ENCODE measurements at regions not wholly inside any gene's neighbourhood (a gene's known extent, or its start where the extent isn't known, plus 50 kb on each side); places are given as distances from the start of the nearest gene placed in this dataset.
"Not testable (repeated sequence)": the region's sequence is repeated elsewhere in the genome, so short reads cannot be mapped to it uniquely, and the experiment has no call there.

DNA sequence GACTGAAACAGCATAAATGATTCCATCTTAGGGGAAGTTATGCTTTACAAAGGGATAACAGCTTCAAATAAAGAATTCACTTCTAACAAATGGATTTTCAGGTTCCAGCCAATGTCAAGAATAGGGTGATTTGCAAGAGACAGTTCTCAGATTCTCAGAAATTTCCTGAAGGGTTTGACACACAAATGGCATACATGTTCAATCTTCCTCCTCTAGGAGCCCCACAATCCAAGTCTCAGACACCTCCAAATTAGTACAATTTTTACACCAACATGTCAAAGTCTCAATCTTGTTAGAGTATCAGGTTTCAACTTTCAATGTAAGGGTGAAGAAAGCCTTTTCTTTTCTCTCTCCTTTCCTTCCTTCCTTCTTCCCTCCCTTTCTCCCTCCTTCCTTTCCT is 996.6 kb downstream of the TLE1 start:
- no peak for DNase-seq

DNA sequence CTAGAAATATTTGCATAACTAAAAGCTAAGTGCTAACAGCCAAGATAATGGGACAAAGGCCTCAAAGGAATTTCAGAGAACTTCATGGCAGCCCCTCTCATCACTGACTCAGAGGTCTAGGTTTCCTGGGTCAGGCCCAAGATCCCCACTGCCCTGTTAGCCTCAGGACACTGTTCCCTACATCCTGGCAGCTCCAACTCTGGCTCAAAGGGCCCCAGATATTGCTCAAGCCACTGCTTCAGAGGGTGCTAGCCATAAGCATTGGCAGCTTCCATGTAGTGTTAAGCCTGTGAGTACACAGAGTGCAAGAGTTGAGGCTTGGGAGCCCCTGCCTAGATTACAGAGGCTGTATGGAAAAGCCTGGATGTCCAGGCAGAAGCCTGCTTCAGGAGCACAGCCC is 998.1 kb downstream of the TLE1 start:
- no peak for DNase-seq

DNA sequence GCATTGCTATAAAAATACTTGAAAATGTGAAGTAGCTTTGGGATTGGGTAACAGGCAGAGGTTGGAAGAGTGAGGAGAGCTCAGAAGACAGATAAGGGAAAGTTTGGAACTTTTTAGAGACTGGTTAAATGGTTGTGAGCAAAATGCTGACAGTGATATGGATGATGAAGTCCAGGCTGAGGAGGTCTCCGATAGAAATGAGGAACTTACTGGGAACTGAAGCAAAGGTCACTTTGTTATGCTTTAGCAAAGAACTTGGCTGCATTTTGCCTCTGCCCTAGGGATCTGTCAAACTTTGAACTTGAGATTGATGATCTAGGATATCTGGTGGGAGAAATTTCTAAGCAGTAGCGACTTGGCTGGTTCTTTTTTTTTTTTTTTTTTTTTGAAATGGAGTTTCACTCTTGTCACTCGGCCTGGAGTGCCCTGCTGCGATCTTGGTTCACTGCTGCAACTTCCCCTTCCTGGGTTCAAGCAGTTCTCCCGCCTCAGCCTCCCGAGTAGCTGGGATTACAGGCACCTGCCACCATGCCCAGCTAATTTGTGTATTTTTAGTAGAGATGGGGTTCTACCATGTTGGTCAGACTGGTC is 998.9 kb downstream of the TLE1 start:
- DNase-seq = no peak

- DNase-seq = no peak
Observed at GRCh38 chr9:80679916-80680315, 1009.4 kb downstream of the TLE1 start.

GRCh38 chr9:80678906-80679305 is 1010.4 kb downstream of the TLE1 start:
- no peak for DNase-seq

DNA sequence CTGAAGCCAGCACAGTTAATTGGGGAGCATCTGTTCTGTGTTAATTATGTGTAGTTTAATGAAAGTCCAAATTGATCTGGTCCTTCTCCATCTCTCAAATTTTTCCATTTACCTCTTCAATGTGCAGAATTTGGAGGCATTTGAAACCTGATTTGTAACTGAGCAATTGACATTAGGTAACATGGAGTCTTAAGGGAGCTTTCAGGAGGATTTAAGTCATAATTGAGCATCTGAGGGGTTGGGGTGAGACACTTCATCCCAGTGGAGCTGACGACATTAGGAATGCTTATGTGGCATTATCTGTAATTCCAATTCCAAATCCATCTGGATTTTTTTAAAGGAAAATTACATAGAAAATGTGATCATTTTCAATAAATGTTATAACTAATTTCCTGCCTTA is 1015.9 kb downstream of the TLE1 start:
- DNase-seq = no peak

- DNase-seq = no peak
Observed at GRCh38 chr9:80665479-80665878, 1023.9 kb downstream of the TLE1 start.

GRCh38 chr9:80664327-80665210 is 1024.8 kb downstream of the TLE1 start:
- DNase-seq = no peak

- DNase-seq = not testable (repeated sequence)
Observed at GRCh38 chr9:80659751-80660150, 1029.6 kb downstream of the TLE1 start.

DNA sequence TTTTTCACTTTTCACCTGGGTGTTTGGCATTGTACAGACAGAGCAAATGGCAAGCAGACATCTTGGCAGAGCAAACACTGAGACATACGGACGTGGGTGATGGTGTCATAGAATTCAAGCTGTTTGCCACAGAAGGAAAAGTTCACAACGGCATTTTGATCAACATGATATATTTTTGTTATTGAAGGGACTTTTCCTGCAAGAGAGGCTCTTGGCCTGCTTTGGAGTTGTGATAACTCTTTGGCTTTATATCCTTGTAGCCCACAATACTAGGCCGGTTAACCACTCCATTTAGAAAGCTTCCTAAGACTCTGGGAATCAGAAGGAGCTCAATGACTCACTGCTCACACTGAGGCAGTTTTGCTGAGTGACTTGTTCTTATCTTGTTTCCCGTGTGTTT is 1038.3 kb downstream of the TLE1 start:
- DNase-seq = peak; percentile 25

GRCh38 chr9:80649496-80649895 is 1039.9 kb downstream of the TLE1 start:
- no peak for DNase-seq

- DNase-seq = peak; percentile 65
Observed at GRCh38 chr9:80649001-80649420, 1040.3 kb downstream of the TLE1 start.

DNA sequence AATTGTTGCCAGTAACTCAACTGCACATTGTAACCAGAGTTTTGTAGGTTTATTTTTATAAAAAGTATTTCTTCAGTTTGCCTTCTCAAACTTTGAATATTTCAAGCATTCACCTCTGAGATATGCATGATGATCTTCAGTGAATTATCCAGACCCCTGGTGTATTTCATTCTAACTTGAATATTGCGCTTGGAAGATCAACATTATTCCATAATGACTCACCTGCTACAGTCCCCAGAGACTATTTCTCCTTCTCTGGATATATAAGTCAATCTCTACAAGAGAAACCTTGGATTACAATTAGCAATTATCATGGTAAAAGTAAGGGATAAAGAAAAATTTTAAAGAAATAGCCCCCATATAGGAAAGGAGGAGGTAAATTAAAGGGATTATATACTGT is 1041.0 kb downstream of the TLE1 start:
- peak; percentile 13 for DNase-seq

DNA sequence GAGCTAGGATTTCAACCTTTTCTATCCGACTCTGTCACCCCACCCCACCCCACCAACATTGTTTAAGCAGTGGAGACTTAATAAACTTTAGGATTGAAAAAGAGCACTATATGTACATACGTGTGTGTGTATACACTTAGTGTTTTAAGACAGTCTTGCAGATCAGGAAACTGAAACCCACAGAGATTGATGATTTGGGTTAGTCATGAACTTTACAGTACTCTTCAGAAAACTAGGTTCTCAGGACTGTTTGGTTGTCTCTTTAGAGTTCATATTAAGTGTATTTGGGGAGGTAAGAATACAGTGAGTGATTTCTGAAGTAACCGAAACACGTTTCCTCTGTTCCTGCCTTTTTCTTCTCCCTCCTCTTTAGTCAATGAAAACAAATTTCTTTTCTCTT is 1043.1 kb downstream of the TLE1 start:
- no peak for DNase-seq

DNA sequence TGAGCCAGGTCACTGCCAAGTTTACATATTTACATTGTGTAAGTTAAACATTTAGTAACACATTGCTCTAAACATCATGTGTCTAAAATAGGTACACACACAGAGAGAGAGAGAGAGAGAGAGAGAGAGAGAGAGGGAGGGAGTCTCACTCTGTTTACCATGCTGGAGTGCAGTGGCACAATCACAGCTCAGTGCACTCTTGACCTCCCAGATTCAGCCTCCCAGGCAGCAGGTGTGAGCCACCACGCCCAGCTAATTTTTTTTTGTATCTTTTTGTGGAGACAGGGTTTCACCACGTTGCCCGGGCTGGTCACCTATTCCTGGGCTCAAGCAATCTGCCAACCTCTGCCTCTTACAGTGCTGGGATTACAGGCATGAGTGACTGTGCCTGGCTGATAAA is 1045.3 kb downstream of the TLE1 start:
- DNase-seq = no peak

DNA sequence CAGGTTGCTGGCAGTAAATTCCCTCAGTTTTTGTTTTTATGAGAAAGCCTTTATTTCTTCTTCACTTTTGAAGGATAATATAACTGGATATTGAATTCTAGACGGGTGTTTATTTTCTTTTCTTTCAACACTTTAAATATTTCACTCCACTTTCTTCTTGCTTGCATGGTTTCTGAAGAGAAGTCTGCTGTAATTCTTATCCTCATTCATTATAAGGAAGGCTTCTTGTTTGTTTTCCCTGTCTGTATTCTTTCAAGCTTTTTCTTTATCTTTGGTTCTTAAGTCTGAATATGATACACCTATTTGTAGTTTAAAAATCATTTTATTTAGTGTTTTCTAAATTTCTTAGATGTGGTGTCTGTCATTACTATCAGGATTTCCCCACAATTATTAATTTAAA is 1054.3 kb downstream of the TLE1 start:
- DNase-seq = no peak

DNA sequence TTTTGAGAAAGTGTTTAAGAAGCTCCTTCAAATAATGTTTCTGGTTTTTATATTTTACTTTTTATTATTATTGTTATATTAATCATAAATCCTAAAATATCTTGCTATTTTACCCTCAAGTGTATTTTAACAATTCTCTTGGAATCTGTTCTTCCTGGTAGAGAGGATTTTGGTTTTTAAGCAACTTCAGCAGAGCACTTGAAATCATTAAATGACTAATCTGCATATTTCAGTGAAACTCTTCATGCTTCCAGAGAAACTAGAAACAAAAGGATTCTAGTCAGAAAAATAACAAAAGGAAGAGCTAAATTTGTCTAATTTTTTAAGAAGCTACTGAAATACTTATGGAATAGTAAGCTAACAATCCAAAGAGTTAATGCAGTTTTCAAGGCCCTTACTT is 1057.3 kb downstream of the TLE1 start:
- DNase-seq = no peak

GRCh38 chr9:80622508-80622907 is 1050.7 kb downstream of the TLE4 start:
- no peak for DNase-seq

- DNase-seq = no peak
Observed at GRCh38 chr9:80619356-80619755, 1047.6 kb downstream of the TLE4 start.

- peak; percentile 55 for DNase-seq
Observed at GRCh38 chr9:80615964-80616363, 1044.2 kb downstream of the TLE4 start.

DNA sequence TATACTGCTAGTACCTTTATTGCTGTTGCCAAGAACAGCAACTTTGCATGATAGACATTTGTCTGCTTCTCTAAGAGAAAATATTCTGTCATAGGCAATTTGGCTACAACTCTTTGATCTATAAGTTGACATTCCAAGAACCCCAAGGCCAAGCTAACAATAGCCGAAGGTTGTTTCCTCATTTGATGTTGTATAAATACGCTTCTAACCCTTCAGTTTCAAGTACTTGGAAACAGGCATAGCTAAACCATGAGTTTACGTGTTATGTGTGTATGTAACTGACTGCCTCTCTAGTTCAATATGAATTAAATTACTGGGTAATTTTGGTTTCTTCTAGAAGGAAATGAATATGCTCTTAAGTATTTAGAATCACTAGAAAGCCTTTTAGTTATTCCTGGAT is 1034.0 kb downstream of the TLE4 start:
- no peak for DNase-seq

GRCh38 chr9:80605129-80605528 is 1033.4 kb downstream of the TLE4 start:
- peak; percentile 24 for DNase-seq

DNA sequence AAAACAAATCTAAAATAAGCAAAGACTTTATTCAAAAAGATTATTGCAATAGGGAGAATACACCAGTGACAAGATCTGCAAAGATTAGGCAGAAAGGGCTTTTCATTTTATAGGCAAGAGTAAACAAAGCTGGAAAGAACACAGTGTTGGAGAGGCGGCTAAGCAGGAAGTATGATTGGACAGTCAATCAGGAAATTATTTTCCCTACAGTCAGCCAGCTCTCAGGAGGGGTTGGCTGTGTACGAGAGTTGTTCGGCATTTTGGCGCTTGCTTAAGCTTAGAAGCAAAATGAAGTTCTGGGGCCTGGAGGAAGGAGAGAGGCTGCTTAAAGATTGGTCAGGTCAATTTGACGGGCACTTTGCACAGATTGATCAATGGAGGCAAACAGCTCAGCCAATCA is 1030.5 kb downstream of the TLE4 start:
- no peak for DNase-seq

DNA sequence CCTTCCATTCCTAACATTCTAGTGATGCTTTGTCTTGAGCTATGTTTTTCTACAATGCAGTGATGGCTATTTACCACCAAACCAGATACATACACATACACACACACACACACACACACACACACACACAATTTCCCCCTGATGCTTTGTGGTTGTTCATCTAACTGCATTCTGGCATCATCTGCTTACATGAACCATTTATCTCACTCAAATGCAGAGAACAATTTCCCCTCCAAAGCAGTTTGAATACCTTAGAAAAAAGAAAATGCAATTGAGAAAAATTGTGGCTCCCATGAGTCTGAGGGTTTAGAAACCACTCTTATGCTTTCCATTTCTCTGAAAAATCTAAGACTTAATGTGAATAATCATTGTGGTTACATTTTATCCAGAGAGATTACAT is 1024.8 kb downstream of the TLE4 start:
- DNase-seq = no peak

- DNase-seq = no peak
Observed at GRCh38 chr9:80595192-80595591, 1023.4 kb downstream of the TLE4 start.

Data from amniotic stem cell (primary cell).